Activated T-helper 9 cell treated with anti-CD3 and anti-CD28 coated beads, Interleukin-2, amount 50 U/mL, for 16 hours (primary cell): ENCODE measurements at regions not wholly inside any gene's neighbourhood (a gene's known extent, or its start where the extent isn't known, plus 50 kb on each side); places are given as distances from the start of the nearest gene placed in this dataset.
A peak's percentile ranks its signal among the peaks of the same experiment; 100 is the strongest.

Experiments
- DNase-seq: peaks from one replicate; pipeline ENCODE4 v3.0.0-alpha.2; 2020; ENCODE audit warnings: low read depth

- DNase-seq, result no peak
Measured at GRCh38 chr3:43207628-43208085, 78.7 kb upstream of the SNRK start.

- no peak for DNase-seq
Measured at GRCh38 chr3:43206632-43207031, 79.7 kb upstream of the SNRK start.

GRCh38 chr3:43206105-43206504, 80.2 kb upstream of the SNRK start:
- no peak for DNase-seq

GRCh38 chr3:43203022-43203421, 83.3 kb upstream of the SNRK start:
- no peak for DNase-seq

- no peak for DNase-seq
Measured at GRCh38 chr3:43201581-43201980, 84.8 kb upstream of the SNRK start.

GRCh38 chr3:43199645-43200306, 86.6 kb upstream of the SNRK start:
- DNase-seq, result no peak

- no peak for DNase-seq
Measured at GRCh38 chr3:43198791-43199644, 87.3 kb upstream of the SNRK start.

GRCh38 chr3:43198301-43198700, 88.0 kb upstream of the SNRK start:
- no peak for DNase-seq

GRCh38 chr3:43197181-43197580, 89.2 kb upstream of the SNRK start:
- no peak for DNase-seq

GRCh38 chr3:43196721-43197120, 89.6 kb upstream of the SNRK start:
- no peak for DNase-seq

- DNase-seq, result no peak
Measured at GRCh38 chr3:43195115-43195498, 89.2 kb upstream of the POMGNT2 start.

GRCh38 chr3:43194490-43195114, 88.7 kb upstream of the POMGNT2 start:
- DNase-seq, result no peak

- DNase-seq, result no peak
Measured at GRCh38 chr3:43194069-43194468, 88.2 kb upstream of the POMGNT2 start.

- no peak for DNase-seq
Measured at GRCh38 chr3:43192028-43192427, 86.1 kb upstream of the POMGNT2 start.

- no peak for DNase-seq
Measured at GRCh38 chr3:43191116-43191515, 85.2 kb upstream of the POMGNT2 start.

GRCh38 chr3:43190670-43191069, 84.8 kb upstream of the POMGNT2 start:
- no peak for DNase-seq

- no peak for DNase-seq
Measured at GRCh38 chr3:43187836-43188479, 82.1 kb upstream of the POMGNT2 start.

- DNase-seq, result no peak
Measured at GRCh38 chr3:43185983-43186314, 80.1 kb upstream of the POMGNT2 start.

- no peak for DNase-seq
Measured at GRCh38 chr3:43185274-43185982, 79.5 kb upstream of the POMGNT2 start.

GRCh38 chr3:43183456-43183855, 77.6 kb upstream of the POMGNT2 start:
- no peak for DNase-seq

- peak; percentile 27 for DNase-seq
Measured at GRCh38 chr3:43181202-43181821, 75.4 kb upstream of the POMGNT2 start.

- no peak for DNase-seq
Measured at GRCh38 chr3:43180694-43181093, 74.8 kb upstream of the POMGNT2 start.
